Caco-2 (cell line): ENCODE measurements at regions not wholly inside any gene's neighbourhood (a gene's known extent, or its start where the extent isn't known, plus 50 kb on each side); places are given as distances from the start of the nearest gene placed in this dataset.

Source experiments
- BruUV-seq: library from RNA; stranded (reverse); fragments of 400-500 nt; replicated peaks from 2 replicates; lab custom pipeline; 2021; lab: Mats Ljungman, UMichigan
- CTCF ChIA-PET: fragments of 300-600 bp; sonication (Branson Sonifier 250); formaldehyde crosslinking; loops from one replicate; lab custom pipeline; 2022; ENCODE audit warnings: antibody characterized with exemption; lab: Charles Lee
- POLR2A ChIA-PET: fragments of 300-600 bp; sonication (Branson Sonifier 250); formaldehyde crosslinking; loops from one replicate; lab custom pipeline; 2022; ENCODE audit warnings: antibody characterized with exemption; lab: Charles Lee
- DNase-seq, 2 experiments: peaks; one replicate each; pipeline versions ENCODE4 v3.0.0 to v3.0.0-alpha.2; 2020 to 2022
- H3K27me3 ChIP-seq: replicated peaks from 2 replicates; pipeline ENCODE4 v1.6.0; 2011; ENCODE audit warnings: low read length; ENCODE audit not compliant: control insufficient read depth, insufficient read depth
- H3K36me3 ChIP-seq: 2 replicates; pipeline ENCODE4 v1.5.1; 2011; ENCODE audit warnings: low read length; ENCODE audit not compliant: control insufficient read depth, insufficient read depth
- H3K4me1 ChIP-seq: fragments of 250-450 bp; sonication (Bioruptor Pico); 2 replicates; pipeline ENCODE4 v1.5.1; 2020; ENCODE audit warnings: mild to moderate bottlenecking
- H3K4me3 ChIP-seq: 2 replicates; pipeline ENCODE4 v1.5.1; 2011; ENCODE audit warnings: low read depth, mild to moderate bottlenecking, control low read depth, low read length
- H3K9me3 ChIP-seq: fragments of 250-450 bp; sonication (Bioruptor Pico); 2 replicates; pipeline ENCODE4 v1.5.1; 2020; ENCODE audit warnings: mild to moderate bottlenecking, moderate library complexity
- H3K27ac Mint-ChIP-seq: one replicate; pipeline ENCODE4 v1.8.0; 2022; ENCODE audit warnings: mixed read lengths; ENCODE audit not compliant: unreplicated experiment
- H3K27me3 Mint-ChIP-seq: one replicate; pipeline ENCODE4 v1.8.0; 2022; ENCODE audit warnings: mixed read lengths; ENCODE audit not compliant: insufficient read depth, unreplicated experiment
- H3K36me3 Mint-ChIP-seq: one replicate; pipeline ENCODE4 v1.8.0; 2022; ENCODE audit warnings: mild to moderate bottlenecking, mixed read lengths; ENCODE audit not compliant: insufficient read depth, unreplicated experiment
- H3K4me1 Mint-ChIP-seq: one replicate; pipeline ENCODE4 v1.8.0; 2022; ENCODE audit warnings: low read depth, mixed read lengths; ENCODE audit not compliant: unreplicated experiment
- H3K4me3 Mint-ChIP-seq: one replicate; pipeline ENCODE4 v1.8.0; 2022; ENCODE audit warnings: mild to moderate bottlenecking, moderate library complexity, mixed read lengths; ENCODE audit not compliant: unreplicated experiment
- H3K9me3 Mint-ChIP-seq: one replicate; pipeline ENCODE4 v1.8.0; 2022; ENCODE audit warnings: mixed read lengths; ENCODE audit not compliant: unreplicated experiment
- CTCF ChIP-seq, 2 experiments: fragments of 200-600 bp in 1 of 2; IDR thresholded peaks; 1 replicate in 1 of 2; 2 replicates in 1 of 2; pipeline versions ENCODE4 v1.5.1 to v1.8.0; 2011 to 2022; ENCODE audit warnings: antibody characterized with exemption in 1 of 2, control low read depth in 1 of 2, inconsistent platforms in 1 of 2, low read depth in 1 of 2, low read length in 1 of 2, mild to moderate bottlenecking in 1 of 2, moderate library complexity in 1 of 2; ENCODE audit not compliant: insufficient read depth in 1 of 2, severe bottlenecking in 1 of 2, unreplicated experiment in 1 of 2
- intact Hi-C: fragments of 100-400 bp; cut with micrococcal nuclease; formaldehyde crosslinking; loops from one replicate; pipeline ENCODE4 v1.10.0; 2022; ENCODE audit not compliant: unreplicated experiment

- Histone ChIP-seq H3K4me1 (no peaks in the 10 kb centered on the region), H3K9me3 (no peaks in the 10 kb centered on the region), H3K27me3 (no peaks in the 10 kb centered on the region), H3K36me3 (no peaks in the 10 kb centered on the region), H3K4me3 (no peak overlapping the region)
- ChIA-PET POLR2A (no interaction called here), CTCF (no interaction called here)
- Mint-ChIP-seq H3K27me3 (no peaks in the 10 kb centered on the region), H3K9me3 (no peaks in the 10 kb centered on the region), H3K27ac (no peak overlapping the region), H3K4me3 (no peak overlapping the region), H3K36me3 (no peaks in the 10 kb centered on the region), H3K4me1 (no peaks in the 10 kb centered on the region)
- DNase-seq: no peak
- BruUV-seq: no TSS peak
- TF ChIP-seq CTCF (IDR thresholded peaks at IDR 0.05; ENCODE audit: insufficient read depth in 1 of 2, low read depth in 1 of 2, low read length in 1 of 2, severe bottlenecking in 1 of 2, unreplicated experiment in 1 of 2): no peak
- intact Hi-C loops: no loop called here
Observed at GRCh38 chr13:22839603-22840530, 340.9 kb upstream of the SGCG start.

- H3K36me3 Mint-ChIP-seq: no peaks in the 10 kb centered on the region
- BruUV-seq: no TSS peak
Observed at GRCh38 chr13:22846551-22846950, 334.2 kb upstream of the SGCG start.

GRCh38 chr13:22848539-22849052 is 332.2 kb upstream of the SGCG start:
- no peak overlapping the region for H3K27ac Mint-ChIP-seq
- no peaks in the 10 kb centered on the region for H3K27me3 ChIP-seq
- no peaks in the 10 kb centered on the region for H3K36me3 Mint-ChIP-seq
- no peaks in the 10 kb centered on the region for H3K4me1 ChIP-seq
- H3K9me3 Mint-ChIP-seq: no peaks in the 10 kb centered on the region
- no peaks in the 10 kb centered on the region for H3K4me1 Mint-ChIP-seq
- no peak overlapping the region for H3K4me3 ChIP-seq
- CTCF ChIA-PET: no interaction called here
- H3K4me3 Mint-ChIP-seq: no peak overlapping the region
- POLR2A ChIA-PET: no interaction called here
- H3K27me3 Mint-ChIP-seq: no peaks in the 10 kb centered on the region
- no TSS peak for BruUV-seq
- intact Hi-C loops: no loop called here
- H3K36me3 ChIP-seq: no peaks in the 10 kb centered on the region
- peak; percentile 33 to 84 for DNase-seq
- no peak for TF ChIP-seq CTCF (IDR thresholded peaks at IDR 0.05; ENCODE audit: insufficient read depth in 1 of 2, low read depth in 1 of 2, low read length in 1 of 2, severe bottlenecking in 1 of 2, unreplicated experiment in 1 of 2)
- no peaks in the 10 kb centered on the region for H3K9me3 ChIP-seq

More at GRCh38 chr13:22846551-22846950, 334.2 kb upstream of the SGCG start:
- no peak overlapping the region for H3K27ac Mint-ChIP-seq
- ChIA-PET CTCF (no interaction called here), POLR2A (no interaction called here)
- H3K36me3 ChIP-seq: no peaks in the 10 kb centered on the region
- H3K4me1 Mint-ChIP-seq: no peaks in the 10 kb centered on the region
- no peak for TF ChIP-seq CTCF (IDR thresholded peaks at IDR 0.05; ENCODE audit: insufficient read depth in 1 of 2, low read depth in 1 of 2, low read length in 1 of 2, severe bottlenecking in 1 of 2, unreplicated experiment in 1 of 2)
- no peaks in the 10 kb centered on the region for H3K9me3 Mint-ChIP-seq
- intact Hi-C loops: no loop called here
- DNase-seq: no peak
- no peaks in the 10 kb centered on the region for H3K27me3 ChIP-seq
- no peaks in the 10 kb centered on the region for H3K4me1 ChIP-seq
- H3K4me3 Mint-ChIP-seq: no peak overlapping the region
- no peak overlapping the region for H3K4me3 ChIP-seq
- H3K9me3 ChIP-seq: no peaks in the 10 kb centered on the region
- H3K27me3 Mint-ChIP-seq: no peaks in the 10 kb centered on the region
